Body of pancreas (tissue), 4 donors: ENCODE measurements at regions not wholly inside any gene's neighbourhood (a gene's known extent, or its start where the extent isn't known, plus 50 kb on each side); places are given as distances from the start of the nearest gene placed in this dataset.

Source experiments
- ATAC-seq: fragments of 150-250 bp; one replicate; pipeline ENCODE4 v1.9.1; 2016
- DNase-seq, 4 donors: peaks; one replicate each; pipeline ENCODE4 v3.0.0-alpha.2; 2019
- H3K27ac ChIP-seq, 4 donors: fragments of 200-600 bp; sonication (generic); 1 replicate in 3 of 4; 2 replicates in 1 of 4; pipeline versions ENCODE4 v1.5.1 to v1.6.1; 2016 to 2019; ENCODE audit warnings: mild to moderate bottlenecking in 1 of 4, mixed read lengths in 1 of 4, moderate library complexity in 1 of 4
- H3K27me3 ChIP-seq, 2 donors: fragments of 200-600 bp; sonication (generic); one replicate each; pipeline ENCODE4 v1.6.0; 2016; ENCODE audit warnings: mild to moderate bottlenecking in 1 of 2
- H3K36me3 ChIP-seq, 2 donors: fragments of 200-600 bp; sonication (generic); replicated peaks in 1 of 2; 2 replicates each; pipeline ENCODE4 v1.5.1; 2016; ENCODE audit warnings: low read depth in 2 of 2; ENCODE audit not compliant: insufficient read depth in 1 of 2
- H3K4me1 ChIP-seq: fragments of 200-600 bp; sonication (generic); one replicate; pipeline ENCODE4 v1.6.0; 2016
- H3K4me3 ChIP-seq, 2 donors: fragments of 200-600 bp; sonication (generic); 1 replicate in 1 of 2; 2 replicates in 1 of 2; pipeline ENCODE4 v1.5.1; 2016 to 2019
- H3K9me3 ChIP-seq, 3 donors: fragments of 200-600 bp; sonication (generic); 1 replicate in 2 of 3; 2 replicates in 1 of 3; pipeline ENCODE4 v1.5.1; 2016
- POLR2A ChIP-seq, 3 donors: fragments of 450-650 bp; IDR thresholded peaks; one replicate each; pipeline ENCODE4 v1.6.1; 2016; ENCODE audit warnings: antibody characterized with exemption in 3 of 3, mild to moderate bottlenecking in 2 of 3
- WGBS, 2 donors: methylation state at CpG; one replicate each; pipeline ENCODE4 v1.1.5; 2017; 5-methylcytosine and 5-hydroxymethylcytosine counted together
- intact Hi-C: fragments of 100-400 bp; cut with DNase I; formaldehyde crosslinking; loops from one replicate; pipeline ENCODE4 v1.15.1; 2023
- TF ChIP-seq, protein P1 (sequence below), 7 experiments: fragments of 450-650 bp in 4 of 7; fragments of 200-600 bp in 3 of 7; sonication (generic) in 3 of 7; IDR thresholded peaks; one replicate each; pipeline ENCODE4 v1.5.1; 2016 to 2019; ENCODE audit warnings: antibody characterized with exemption in 7 of 7

DNA sequence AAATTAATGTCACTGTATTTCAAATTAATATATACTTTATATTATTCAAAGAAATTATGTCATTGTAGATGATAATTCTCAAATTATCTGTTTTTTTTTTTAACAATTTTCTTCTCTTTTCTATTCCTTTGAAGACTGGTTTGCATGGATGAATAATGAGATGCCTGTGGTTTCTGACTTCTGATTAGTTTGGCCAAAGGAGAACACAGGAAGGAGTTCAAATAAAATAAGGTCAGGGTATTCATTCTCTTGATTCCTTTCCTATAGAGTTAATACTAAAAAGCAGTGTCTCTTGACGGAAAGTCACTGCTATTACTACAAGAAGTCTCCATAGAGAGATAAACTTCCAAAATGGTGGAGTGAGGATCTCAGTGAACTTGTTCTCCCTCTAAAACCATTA is 279.6 kb upstream of the FTMT start:
- ATAC-seq, result no peak
- WGBS, 2 donors, result 69 to 74% methylated on average over 1 of the region's 1 CpG

DNA sequence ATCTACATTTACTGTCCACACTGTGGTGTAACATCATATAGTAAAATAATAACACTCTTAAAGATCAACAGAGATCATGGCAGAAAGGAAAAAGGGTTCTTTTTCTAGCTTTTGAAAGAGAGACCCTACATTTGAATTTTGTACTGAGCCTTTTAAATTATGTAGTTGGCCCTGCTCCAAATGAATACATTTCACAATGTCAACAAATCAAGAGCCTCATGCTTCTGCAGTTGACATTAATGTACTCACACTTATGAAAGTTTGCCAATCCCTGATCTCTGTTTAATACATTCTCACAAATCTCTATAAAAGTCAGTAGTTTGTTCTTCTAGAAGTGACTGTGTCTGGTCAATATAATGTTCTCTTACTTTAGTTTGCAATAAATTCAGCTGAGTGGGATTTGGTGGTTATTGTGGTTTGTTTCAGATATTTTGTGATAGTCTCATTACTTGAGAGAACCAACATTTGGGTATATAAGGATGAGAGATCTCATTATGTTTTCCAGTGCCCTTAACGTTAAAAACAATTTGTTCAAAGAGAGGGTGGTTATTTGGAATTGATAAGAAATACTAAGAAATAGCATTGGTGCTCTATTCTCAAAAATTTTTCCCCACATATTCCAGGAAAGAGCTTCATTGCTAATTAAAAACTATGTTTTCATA is 277.8 kb upstream of the FTMT start:
- WGBS, 2 donors, result 29 to 46% methylated on average over 1 of the region's 1 CpG
- Histone ChIP-seq H3K27me3 (no peaks in the 10 kb centered on the region), H3K36me3 (no peaks in the 10 kb centered on the region), H3K27ac (no peak overlapping the region), H3K4me3 (no peak overlapping the region), H3K4me1 (no peaks in the 10 kb centered on the region), H3K9me3 (no peaks in the 10 kb centered on the region)
- TF ChIP-seq, protein P1, sequence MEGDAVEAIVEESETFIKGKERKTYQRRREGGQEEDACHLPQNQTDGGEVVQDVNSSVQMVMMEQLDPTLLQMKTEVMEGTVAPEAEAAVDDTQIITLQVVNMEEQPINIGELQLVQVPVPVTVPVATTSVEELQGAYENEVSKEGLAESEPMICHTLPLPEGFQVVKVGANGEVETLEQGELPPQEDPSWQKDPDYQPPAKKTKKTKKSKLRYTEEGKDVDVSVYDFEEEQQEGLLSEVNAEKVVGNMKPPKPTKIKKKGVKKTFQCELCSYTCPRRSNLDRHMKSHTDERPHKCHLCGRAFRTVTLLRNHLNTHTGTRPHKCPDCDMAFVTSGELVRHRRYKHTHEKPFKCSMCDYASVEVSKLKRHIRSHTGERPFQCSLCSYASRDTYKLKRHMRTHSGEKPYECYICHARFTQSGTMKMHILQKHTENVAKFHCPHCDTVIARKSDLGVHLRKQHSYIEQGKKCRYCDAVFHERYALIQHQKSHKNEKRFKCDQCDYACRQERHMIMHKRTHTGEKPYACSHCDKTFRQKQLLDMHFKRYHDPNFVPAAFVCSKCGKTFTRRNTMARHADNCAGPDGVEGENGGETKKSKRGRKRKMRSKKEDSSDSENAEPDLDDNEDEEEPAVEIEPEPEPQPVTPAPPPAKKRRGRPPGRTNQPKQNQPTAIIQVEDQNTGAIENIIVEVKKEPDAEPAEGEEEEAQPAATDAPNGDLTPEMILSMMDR (IDR thresholded peaks at IDR 0.05), result no peak
- no peak for TF ChIP-seq POLR2A (IDR thresholded peaks at IDR 0.05)
- no peak for DNase-seq
- intact Hi-C loops, result no loop called here
- ATAC-seq, result no peak

More for the DNA sequence above, 279.6 kb upstream of the FTMT start:
- H3K36me3 ChIP-seq, result no peaks in the 10 kb centered on the region
- no peaks in the 10 kb centered on the region for H3K9me3 ChIP-seq
- intact Hi-C loops, result no loop called here
- no peak overlapping the region for H3K27ac ChIP-seq
- H3K4me1 ChIP-seq, result no peaks in the 10 kb centered on the region
- H3K4me3 ChIP-seq, result no peak overlapping the region
- H3K27me3 ChIP-seq, result no peaks in the 10 kb centered on the region
- no peak for TF ChIP-seq POLR2A (IDR thresholded peaks at IDR 0.05)
- TF ChIP-seq, protein P1 (IDR thresholded peaks at IDR 0.05), result no peak
- no peak for DNase-seq

DNA sequence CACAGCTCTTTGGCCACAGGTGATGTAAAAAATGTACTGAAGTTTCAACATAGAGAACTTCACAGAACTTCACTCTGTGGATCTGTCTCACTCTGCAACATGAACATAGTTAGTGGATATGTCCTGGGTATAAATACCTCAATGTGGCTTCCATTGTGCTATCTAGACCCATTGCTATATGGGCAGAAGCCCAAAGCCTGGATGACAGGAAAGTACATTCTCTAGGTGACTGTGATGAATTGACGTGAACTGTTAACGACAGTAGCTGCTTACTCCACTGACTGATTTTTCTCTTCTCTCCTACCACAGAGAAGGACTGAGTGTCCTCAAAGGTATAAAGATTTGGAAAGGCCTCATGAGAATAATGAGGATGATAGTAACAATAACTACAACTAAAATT is 270.1 kb upstream of the FTMT start:
- H3K4me1 ChIP-seq, result no peaks in the 10 kb centered on the region
- H3K4me3 ChIP-seq, result no peak overlapping the region
- no peak overlapping the region for H3K27ac ChIP-seq
- no peak for ATAC-seq
- no peaks in the 10 kb centered on the region for H3K27me3 ChIP-seq
- TF ChIP-seq POLR2A (IDR thresholded peaks at IDR 0.05), result no peak
- TF ChIP-seq, protein P1 (IDR thresholded peaks at IDR 0.05), result no peak
- H3K9me3 ChIP-seq, result no peaks in the 10 kb centered on the region
- intact Hi-C loops, result no loop called here
- DNase-seq, result no peak
- H3K36me3 ChIP-seq, result no peaks in the 10 kb centered on the region
- WGBS, 2 donors, result 74 to 89% methylated on average over 2 of the region's 2 CpGs

DNA sequence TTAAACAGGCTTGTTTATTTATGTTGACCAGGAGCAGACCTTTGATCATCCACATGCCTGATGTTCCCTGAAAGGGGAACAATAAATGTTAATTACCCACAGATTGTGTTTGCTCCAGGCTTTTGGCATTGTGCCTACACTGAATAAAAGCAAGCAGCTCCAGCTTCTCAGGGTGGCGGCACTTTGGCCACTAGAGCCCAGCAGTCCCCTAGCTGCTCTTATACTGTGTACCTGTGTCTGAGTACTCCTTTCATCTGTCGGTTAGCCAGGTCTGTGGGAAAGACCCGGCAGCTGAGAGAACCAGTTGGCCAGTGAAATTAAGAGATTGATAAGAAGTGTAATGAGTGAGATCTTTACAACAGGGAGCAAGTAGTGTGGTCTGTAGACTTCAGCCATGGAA is 254.8 kb upstream of the FTMT start:
- no peaks in the 10 kb centered on the region for H3K36me3 ChIP-seq
- no peaks in the 10 kb centered on the region for H3K4me1 ChIP-seq
- 81 to 88% methylated on average over 3 of the region's 3 CpGs for WGBS, 2 donors
- DNase-seq, result no peak
- TF ChIP-seq, protein P1 (IDR thresholded peaks at IDR 0.05), result no peak
- H3K27me3 ChIP-seq, result no peaks in the 10 kb centered on the region
- ATAC-seq, result no peak
- no peak overlapping the region for H3K27ac ChIP-seq
- no peaks in the 10 kb centered on the region for H3K9me3 ChIP-seq
- intact Hi-C loops, result no loop called here
- H3K4me3 ChIP-seq, result no peak overlapping the region

DNA sequence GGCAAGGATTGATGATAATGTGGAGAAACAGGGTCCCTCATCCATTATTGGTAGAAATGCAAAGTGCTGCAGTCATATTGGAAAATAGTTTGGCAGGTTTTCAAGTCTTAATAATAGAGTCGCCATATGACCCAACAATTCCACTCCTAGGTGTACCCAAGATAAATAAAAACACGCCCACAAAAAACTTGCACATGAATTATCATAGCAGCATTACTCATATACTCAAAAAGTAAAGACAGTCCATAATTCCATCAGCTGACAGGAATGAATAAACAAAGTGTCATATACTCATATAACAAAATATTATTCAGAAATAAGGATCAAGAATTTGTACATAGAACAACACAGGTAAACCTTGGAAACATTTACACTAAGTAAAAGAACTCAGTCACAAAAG is 242.9 kb upstream of the FTMT start:
- H3K36me3 ChIP-seq, result no peaks in the 10 kb centered on the region
- no peak overlapping the region for H3K27ac ChIP-seq
- TF ChIP-seq, protein P1 (IDR thresholded peaks at IDR 0.05), result no peak
- TF ChIP-seq POLR2A (IDR thresholded peaks at IDR 0.05), result no peak
- no peak for ATAC-seq
- no peaks in the 10 kb centered on the region for H3K9me3 ChIP-seq
- H3K27me3 ChIP-seq, result no peaks in the 10 kb centered on the region
- intact Hi-C loops, result no loop called here
- H3K4me3 ChIP-seq, result no peak overlapping the region
- 70 to 85% methylated on average over 2 of the region's 2 CpGs for WGBS, 2 donors
- DNase-seq, result no peak
- H3K4me1 ChIP-seq, result no peaks in the 10 kb centered on the region
